ENCODE measurements at regions not wholly inside any gene's neighbourhood (a gene's known extent, or its start where the extent isn't known, plus 50 kb on each side); places are given as distances from the start of the nearest gene placed in this dataset.

- Histone ChIP-seq H3K4me3 (ENCODE audit: insufficient read depth, low read length, poor library complexity, severe bottlenecking) (no peak overlapping the region), H3K9me3 (ENCODE audit: insufficient read depth, low read length) (no peaks in the 10 kb centered on the region), H3K27ac (ENCODE audit: low read depth, low read length) (no peak overlapping the region), H3K9me2 (replicated peaks; ENCODE audit: insufficient read depth, low read length) (no peaks in the 10 kb centered on the region), H3K79me2 (ENCODE audit: insufficient read depth, low read length) (no peaks in the 10 kb centered on the region), H3F3A (ENCODE audit: insufficient read depth) (no peaks in the 10 kb centered on the region), H4K20me1 (ENCODE audit: low read depth, low read length) (no peaks in the 10 kb centered on the region), H3K4me2 (ENCODE audit: low read depth, low read length, poor library complexity, severe bottlenecking) (no peak overlapping the region), H3K27me3 (ENCODE audit: low read length) (no peaks in the 10 kb centered on the region), H3K36me3 (ENCODE audit: low read length) (no peaks in the 10 kb centered on the region), H2AFZ (ENCODE audit: low read depth, low read length, severe bottlenecking) (no peak overlapping the region), H3K9ac (ENCODE audit: low read length) (no peak overlapping the region)
- TF ChIP-seq EZH2phosphoT487 (conservative IDR thresholded peaks at IDR 0.05; ENCODE audit: low read length) (no peak), CTCF (IDR thresholded peaks at IDR 0.05; ENCODE audit: insufficient read depth, low read length, poor library complexity, severe bottlenecking) (no peak)
Measured at GRCh38 chr6:14726816-14727493, 518.9 kb upstream of the JARID2 start.

- Histone ChIP-seq H3K4me3 (ENCODE audit: insufficient read depth, low read length, poor library complexity, severe bottlenecking) (no peak overlapping the region), H3K9me3 (ENCODE audit: insufficient read depth, low read length) (no peaks in the 10 kb centered on the region), H3K9ac (ENCODE audit: low read length) (no peak overlapping the region), H3F3A (ENCODE audit: insufficient read depth) (no peaks in the 10 kb centered on the region), H3K36me3 (ENCODE audit: low read length) (no peaks in the 10 kb centered on the region), H3K79me2 (ENCODE audit: insufficient read depth, low read length) (no peaks in the 10 kb centered on the region), H3K4me2 (ENCODE audit: low read depth, low read length, poor library complexity, severe bottlenecking) (no peak overlapping the region), H2AFZ (ENCODE audit: low read depth, low read length, severe bottlenecking) (no peak overlapping the region), H4K20me1 (ENCODE audit: low read depth, low read length) (no peaks in the 10 kb centered on the region), H3K27ac (ENCODE audit: low read depth, low read length) (no peak overlapping the region), H3K27me3 (ENCODE audit: low read length) (no peaks in the 10 kb centered on the region), H3K9me2 (replicated peaks; ENCODE audit: insufficient read depth, low read length) (no peaks in the 10 kb centered on the region)
- no peak for TF ChIP-seq CTCF (IDR thresholded peaks at IDR 0.05; ENCODE audit: insufficient read depth, low read length, poor library complexity, severe bottlenecking)
- no peak for TF ChIP-seq EZH2phosphoT487 (conservative IDR thresholded peaks at IDR 0.05; ENCODE audit: low read length)
Measured at GRCh38 chr6:14727494-14728395, 518.1 kb upstream of the JARID2 start.

GRCh38 chr6:14728396-14729024 is 517.4 kb upstream of the JARID2 start:
- H3F3A ChIP-seq (ENCODE audit: insufficient read depth), result no peaks in the 10 kb centered on the region
- no peaks in the 10 kb centered on the region for H4K20me1 ChIP-seq (ENCODE audit: low read depth, low read length)
- H3K9me2 ChIP-seq (replicated peaks; ENCODE audit: insufficient read depth, low read length), result no peaks in the 10 kb centered on the region
- no peak for TF ChIP-seq EZH2phosphoT487 (conservative IDR thresholded peaks at IDR 0.05; ENCODE audit: low read length)
- no peak for TF ChIP-seq CTCF (IDR thresholded peaks at IDR 0.05; ENCODE audit: insufficient read depth, low read length, poor library complexity, severe bottlenecking)
- no peaks in the 10 kb centered on the region for H3K27me3 ChIP-seq (ENCODE audit: low read length)
- H3K4me2 ChIP-seq (ENCODE audit: low read depth, low read length, poor library complexity, severe bottlenecking), result no peak overlapping the region
- H3K9ac ChIP-seq (ENCODE audit: low read length), result no peak overlapping the region
- H3K27ac ChIP-seq (ENCODE audit: low read depth, low read length), result no peak overlapping the region
- H3K4me3 ChIP-seq (ENCODE audit: insufficient read depth, low read length, poor library complexity, severe bottlenecking), result no peak overlapping the region
- no peaks in the 10 kb centered on the region for H3K79me2 ChIP-seq (ENCODE audit: insufficient read depth, low read length)
- no peaks in the 10 kb centered on the region for H3K9me3 ChIP-seq (ENCODE audit: insufficient read depth, low read length)
- no peaks in the 10 kb centered on the region for H3K36me3 ChIP-seq (ENCODE audit: low read length)
- H2AFZ ChIP-seq (ENCODE audit: low read depth, low read length, severe bottlenecking), result no peak overlapping the region
